ENCODE measurements at regions not wholly inside any gene's neighbourhood (a gene's known extent, or its start where the extent isn't known, plus 50 kb on each side); places are given as distances from the start of the nearest gene placed in this dataset.

DNA sequence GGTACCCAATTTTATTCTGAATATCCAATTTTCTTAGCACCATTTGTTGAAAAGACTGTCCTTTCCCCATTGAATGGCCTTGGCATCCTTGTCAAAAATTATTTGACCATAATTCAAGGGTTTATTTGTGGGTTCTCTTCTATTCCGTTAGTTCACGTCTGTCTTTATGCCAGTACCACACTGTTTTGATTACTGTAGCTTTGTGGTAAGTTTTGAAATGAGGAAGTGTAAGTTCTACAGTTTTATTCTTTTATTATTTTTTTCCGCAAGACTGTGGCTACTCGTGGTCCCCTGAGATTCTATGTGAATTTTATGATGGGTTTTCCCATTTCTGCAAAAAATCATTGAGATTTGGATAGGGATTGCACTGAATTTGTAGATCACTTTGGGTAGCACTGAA is 402.6 kb downstream of the PLK2 start:
- TF ChIP-seq GATA2 (IDR thresholded peaks at IDR 0.05; ENCODE audit: low read depth, low read length) (no peak), GATA3 (IDR thresholded peaks at IDR 0.05; ENCODE audit: low read depth, low read length) (no peak)
